ENCODE measurements at regions not wholly inside any gene's neighbourhood (a gene's known extent, or its start where the extent isn't known, plus 50 kb on each side); places are given as distances from the start of the nearest gene placed in this dataset.
"Not testable (repeated sequence)": the region's sequence is repeated elsewhere in the genome, so short reads cannot be mapped to it uniquely, and the experiment has no call there.

- CTCF ChIA-PET; H3K4me3 ChIP-seq (ENCODE audit: low read depth in 2 of 2, low read length in 2 of 2); intact Hi-C loops (cut with micrococcal nuclease; ENCODE audit: unreplicated experiment); H3K9me3 ChIP-seq (ENCODE audit: control insufficient read depth, insufficient read depth, low read depth, low read length); POLR2A ChIA-PET; H3K36me3 ChIP-seq (ENCODE audit: control insufficient read depth, insufficient read depth, low read length); in situ Hi-C loops (cut with HindIII; ENCODE audit: low pct_unique_long_range_greater_than_20kb, low sequenced_read_pairs); BruUV-seq (replicated peaks); H3K27me3 ChIP-seq (ENCODE audit: control insufficient read depth, insufficient read depth, low read length); DNase-seq (ENCODE audit: low read depth, low spot score); H3K27ac ChIP-seq (ENCODE audit: low read length); ATAC-seq; H3K4me1 ChIP-seq (ENCODE audit: control insufficient read depth, insufficient read depth, low read length): not testable (repeated sequence)
Measured at GRCh38 chr6:58291319-58291718, 973.9 kb downstream of the PRIM2 start.

GRCh38 chr6:58307901-58308300 lies 990.5 kb downstream of the PRIM2 start:
- CTCF ChIA-PET; H3K27me3 ChIP-seq (ENCODE audit: control insufficient read depth, insufficient read depth, low read length); in situ Hi-C loops (cut with HindIII; ENCODE audit: low pct_unique_long_range_greater_than_20kb, low sequenced_read_pairs); H3K36me3 ChIP-seq (ENCODE audit: control insufficient read depth, insufficient read depth, low read length); BruUV-seq (replicated peaks); intact Hi-C loops (cut with micrococcal nuclease; ENCODE audit: unreplicated experiment); H3K4me1 ChIP-seq (ENCODE audit: control insufficient read depth, insufficient read depth, low read length); H3K27ac ChIP-seq (ENCODE audit: low read length); DNase-seq (ENCODE audit: low read depth, low spot score); H3K9me3 ChIP-seq (ENCODE audit: control insufficient read depth, insufficient read depth, low read depth, low read length); POLR2A ChIA-PET; ATAC-seq; H3K4me3 ChIP-seq (ENCODE audit: low read depth in 2 of 2, low read length in 2 of 2): not testable (repeated sequence)

- H3K4me1 ChIP-seq (ENCODE audit: control insufficient read depth, insufficient read depth, low read length); intact Hi-C loops (cut with micrococcal nuclease; ENCODE audit: unreplicated experiment); in situ Hi-C loops (cut with HindIII; ENCODE audit: low pct_unique_long_range_greater_than_20kb, low sequenced_read_pairs); H3K4me3 ChIP-seq (ENCODE audit: low read depth in 2 of 2, low read length in 2 of 2); H3K9me3 ChIP-seq (ENCODE audit: control insufficient read depth, insufficient read depth, low read depth, low read length); CTCF ChIA-PET; DNase-seq (ENCODE audit: low read depth, low spot score); POLR2A ChIA-PET; H3K36me3 ChIP-seq (ENCODE audit: control insufficient read depth, insufficient read depth, low read length); ATAC-seq; H3K27ac ChIP-seq (ENCODE audit: low read length); H3K27me3 ChIP-seq (ENCODE audit: control insufficient read depth, insufficient read depth, low read length); BruUV-seq (replicated peaks): not testable (repeated sequence)
Measured at GRCh38 chr6:58332108-58332507, 1014.7 kb downstream of the PRIM2 start.

- intact Hi-C loops (cut with micrococcal nuclease; ENCODE audit: unreplicated experiment); DNase-seq (ENCODE audit: low read depth, low spot score); BruUV-seq (replicated peaks); H3K4me1 ChIP-seq (ENCODE audit: control insufficient read depth, insufficient read depth, low read length); H3K27ac ChIP-seq (ENCODE audit: low read length); H3K9me3 ChIP-seq (ENCODE audit: control insufficient read depth, insufficient read depth, low read depth, low read length); H3K4me3 ChIP-seq (ENCODE audit: low read depth in 2 of 2, low read length in 2 of 2); ATAC-seq; H3K36me3 ChIP-seq (ENCODE audit: control insufficient read depth, insufficient read depth, low read length); in situ Hi-C loops (cut with HindIII; ENCODE audit: low pct_unique_long_range_greater_than_20kb, low sequenced_read_pairs); POLR2A ChIA-PET; CTCF ChIA-PET; H3K27me3 ChIP-seq (ENCODE audit: control insufficient read depth, insufficient read depth, low read length): not testable (repeated sequence)
Measured at GRCh38 chr6:58342287-58342686, 1024.9 kb downstream of the PRIM2 start.

GRCh38 chr6:58347534-58347933 lies 1030.1 kb downstream of the PRIM2 start:
- DNase-seq (ENCODE audit: low read depth, low spot score); H3K4me3 ChIP-seq (ENCODE audit: low read depth in 2 of 2, low read length in 2 of 2); H3K4me1 ChIP-seq (ENCODE audit: control insufficient read depth, insufficient read depth, low read length); CTCF ChIA-PET; ATAC-seq; H3K9me3 ChIP-seq (ENCODE audit: control insufficient read depth, insufficient read depth, low read depth, low read length); intact Hi-C loops (cut with micrococcal nuclease; ENCODE audit: unreplicated experiment); H3K27me3 ChIP-seq (ENCODE audit: control insufficient read depth, insufficient read depth, low read length); in situ Hi-C loops (cut with HindIII; ENCODE audit: low pct_unique_long_range_greater_than_20kb, low sequenced_read_pairs); H3K36me3 ChIP-seq (ENCODE audit: control insufficient read depth, insufficient read depth, low read length); POLR2A ChIA-PET; BruUV-seq (replicated peaks); H3K27ac ChIP-seq (ENCODE audit: low read length): not testable (repeated sequence)

- not testable (repeated sequence) for DNase-seq (ENCODE audit: low read depth, low spot score)
Measured at GRCh38 chr6:58351619-58352018, 1034.2 kb downstream of the PRIM2 start.

GRCh38 chr6:58358452-58358851 lies 1041.0 kb downstream of the PRIM2 start:
- H3K4me1 ChIP-seq (ENCODE audit: control insufficient read depth, insufficient read depth, low read length); H3K27me3 ChIP-seq (ENCODE audit: control insufficient read depth, insufficient read depth, low read length); CTCF ChIA-PET; ATAC-seq; BruUV-seq (replicated peaks); POLR2A ChIA-PET; intact Hi-C loops (cut with micrococcal nuclease; ENCODE audit: unreplicated experiment); H3K27ac ChIP-seq (ENCODE audit: low read length); in situ Hi-C loops (cut with HindIII; ENCODE audit: low pct_unique_long_range_greater_than_20kb, low sequenced_read_pairs); DNase-seq (ENCODE audit: low read depth, low spot score); H3K4me3 ChIP-seq (ENCODE audit: low read depth in 2 of 2, low read length in 2 of 2); H3K9me3 ChIP-seq (ENCODE audit: control insufficient read depth, insufficient read depth, low read depth, low read length); H3K36me3 ChIP-seq (ENCODE audit: control insufficient read depth, insufficient read depth, low read length): not testable (repeated sequence)

More at GRCh38 chr6:58351619-58352018, 1034.2 kb downstream of the PRIM2 start:
- ATAC-seq; H3K27me3 ChIP-seq (ENCODE audit: control insufficient read depth, insufficient read depth, low read length); H3K4me3 ChIP-seq (ENCODE audit: low read depth in 2 of 2, low read length in 2 of 2); H3K9me3 ChIP-seq (ENCODE audit: control insufficient read depth, insufficient read depth, low read depth, low read length); H3K4me1 ChIP-seq (ENCODE audit: control insufficient read depth, insufficient read depth, low read length); POLR2A ChIA-PET; H3K27ac ChIP-seq (ENCODE audit: low read length); H3K36me3 ChIP-seq (ENCODE audit: control insufficient read depth, insufficient read depth, low read length); intact Hi-C loops (cut with micrococcal nuclease; ENCODE audit: unreplicated experiment); in situ Hi-C loops (cut with HindIII; ENCODE audit: low pct_unique_long_range_greater_than_20kb, low sequenced_read_pairs); CTCF ChIA-PET; BruUV-seq (replicated peaks): not testable (repeated sequence)

- in situ Hi-C loops (cut with HindIII; ENCODE audit: low pct_unique_long_range_greater_than_20kb, low sequenced_read_pairs); H3K4me1 ChIP-seq (ENCODE audit: control insufficient read depth, insufficient read depth, low read length); CTCF ChIA-PET; BruUV-seq (replicated peaks); H3K27ac ChIP-seq (ENCODE audit: low read length); ATAC-seq; POLR2A ChIA-PET; intact Hi-C loops (cut with micrococcal nuclease; ENCODE audit: unreplicated experiment); H3K9me3 ChIP-seq (ENCODE audit: control insufficient read depth, insufficient read depth, low read depth, low read length); H3K27me3 ChIP-seq (ENCODE audit: control insufficient read depth, insufficient read depth, low read length); H3K36me3 ChIP-seq (ENCODE audit: control insufficient read depth, insufficient read depth, low read length); H3K4me3 ChIP-seq (ENCODE audit: low read depth in 2 of 2, low read length in 2 of 2); DNase-seq (ENCODE audit: low read depth, low spot score): not testable (repeated sequence)
Measured at GRCh38 chr6:58365856-58366255, 1048.4 kb downstream of the PRIM2 start.

Data from Panc1 (cell line).